Upper lobe of left lung (tissue), 4 donors: ENCODE measurements at regions not wholly inside any gene's neighbourhood (a gene's known extent, or its start where the extent isn't known, plus 50 kb on each side); places are given as distances from the start of the nearest gene placed in this dataset.
"Not testable (repeated sequence)": the region's sequence is repeated elsewhere in the genome, so short reads cannot be mapped to it uniquely, and the experiment has no call there.

ENCODE experiments used
- CTCF ChIP-seq, 6 experiments: fragments of 450-650 bp in 4 of 6; fragments of 200-600 bp in 2 of 6; sonication (generic) in 2 of 6; IDR thresholded peaks; one replicate each; pipeline ENCODE4 v1.5.1; 2016 to 2019; ENCODE audit warnings: antibody characterized with exemption in 6 of 6
- EP300 ChIP-seq, 4 donors: sonication (generic); formaldehyde crosslinking; IDR thresholded peaks; one replicate each; pipeline ENCODE4 v1.5.1; 2017; ENCODE audit warnings: antibody characterized with exemption in 4 of 4, control low read depth in 2 of 4
- POLR2A ChIP-seq, 4 donors: fragments of 450-650 bp; IDR thresholded peaks; one replicate each; pipeline ENCODE4 v1.5.1; 2016 to 2017; ENCODE audit warnings: antibody characterized with exemption in 4 of 4, mild to moderate bottlenecking in 2 of 4

DNA sequence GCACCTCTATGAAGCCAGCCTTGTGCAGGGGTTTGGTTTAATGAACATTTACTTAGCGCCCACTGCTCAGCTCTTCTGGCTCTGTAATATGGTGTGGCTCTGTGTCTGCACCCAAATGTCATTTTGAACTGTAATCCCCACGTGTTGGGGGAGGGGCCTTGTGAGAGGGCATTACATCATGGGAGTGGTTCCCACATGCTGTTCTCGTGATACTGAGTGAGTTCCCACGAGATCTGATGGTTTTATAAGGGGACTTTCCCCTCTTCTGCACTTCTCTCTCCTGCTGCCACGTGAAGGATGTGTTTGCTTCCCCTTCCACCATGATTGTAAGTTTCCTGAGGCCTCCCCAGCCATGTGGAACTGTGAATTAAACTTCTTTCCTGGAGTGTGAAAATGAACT, 127.7 kb downstream of the POTEG start:
- not testable (repeated sequence) for TF ChIP-seq POLR2A, CTCF, EP300 (IDR thresholded peaks at IDR 0.05)
